GM23248 (cell line): ENCODE measurements at regions not wholly inside any gene's neighbourhood (a gene's known extent, or its start where the extent isn't known, plus 50 kb on each side); places are given as distances from the start of the nearest gene placed in this dataset.

Experiments used
- DNase-seq: peaks from one replicate; pipeline ENCODE4 v3.0.0-alpha.2; 2015
- H2AFZ ChIP-seq: fragments of 200-600 bp; sonication (generic); 2 replicates; pipeline ENCODE4 v1.6.1; 2016; ENCODE audit warnings: antibody characterized with exemption
- H3F3A ChIP-seq: fragments of 200-600 bp; sonication (generic); 2 replicates; pipeline ENCODE4 v1.6.1; 2016; ENCODE audit warnings: mild to moderate bottlenecking, antibody characterized with exemption, mixed run types; ENCODE audit not compliant: insufficient read depth
- H3K27ac ChIP-seq: fragments of 200-600 bp; sonication (generic); 2 replicates; pipeline ENCODE4 v1.5.1; 2016; ENCODE audit warnings: mild to moderate bottlenecking
- H3K27me3 ChIP-seq: fragments of 200-600 bp; sonication (generic); replicated peaks from 2 replicates; pipeline ENCODE4 v1.6.1; 2016; ENCODE audit warnings: mild to moderate bottlenecking; ENCODE audit not compliant: insufficient read depth
- H3K36me3 ChIP-seq: fragments of 200-600 bp; sonication (generic); 2 replicates; pipeline ENCODE4 v1.6.1; 2016; ENCODE audit warnings: low read depth, mild to moderate bottlenecking
- H3K4me1 ChIP-seq: fragments of 200-600 bp; sonication (generic); 2 replicates; pipeline ENCODE4 v1.6.1; 2016; ENCODE audit warnings: mild to moderate bottlenecking; ENCODE audit not compliant: insufficient read depth
- H3K4me2 ChIP-seq: fragments of 200-600 bp; sonication (generic); one replicate; pipeline ENCODE4 v1.6.1; 2016; ENCODE audit warnings: mild to moderate bottlenecking; ENCODE audit not compliant: unreplicated experiment
- H3K4me3 ChIP-seq: fragments of 200-600 bp; sonication (generic); 2 replicates; pipeline ENCODE4 v1.5.1; 2016; ENCODE audit warnings: mild to moderate bottlenecking
- H3K79me2 ChIP-seq: fragments of 200-600 bp; sonication (generic); 2 replicates; pipeline ENCODE4 v1.6.1; 2016; ENCODE audit warnings: mild to moderate bottlenecking; ENCODE audit not compliant: insufficient read depth
- H3K9ac ChIP-seq: fragments of 200-600 bp; sonication (generic); 2 replicates; pipeline ENCODE4 v1.6.1; 2016; ENCODE audit warnings: mild to moderate bottlenecking
- H3K9me2 ChIP-seq: fragments of 200-600 bp; sonication (generic); 2 replicates; pipeline ENCODE4 v1.6.1; 2016; ENCODE audit warnings: mixed run types, mild to moderate bottlenecking, moderate library complexity; ENCODE audit not compliant: insufficient read depth
- H3K9me3 ChIP-seq: fragments of 200-600 bp; sonication (generic); one replicate; pipeline ENCODE4 v1.6.1; 2017; ENCODE audit warnings: low read depth
- H4K20me1 ChIP-seq: fragments of 200-600 bp; sonication (generic); 2 replicates; pipeline ENCODE4 v1.6.0; 2016; ENCODE audit not compliant: insufficient read depth
- EZH2 ChIP-seq: fragments of 200-600 bp; sonication (generic); IDR thresholded peaks from 2 replicates; pipeline ENCODE4 v1.6.1; 2018; ENCODE audit warnings: antibody characterized with exemption, mild to moderate bottlenecking; ENCODE audit not compliant: insufficient read depth, poor library complexity, severe bottlenecking
- EZH2phosphoT487 ChIP-seq: fragments of 200-600 bp; sonication (generic); IDR thresholded peaks from 2 replicates; pipeline ENCODE4 v1.6.1; 2018; ENCODE audit warnings: antibody characterized with exemption, moderate library complexity, mild to moderate bottlenecking, low read depth; ENCODE audit not compliant: insufficient read depth
- WGBS, 2 experiments: methylation state at CpG; one replicate each; pipeline ENCODE4 v1.1.6; 2015 to 2017; ENCODE audit warnings: low lambda C conversion rate in 2 of 2, low coverage in 1 of 2; ENCODE audit errors: missing lambda C conversion rate in 2 of 2; 5-methylcytosine and 5-hydroxymethylcytosine counted together
- in situ Hi-C: fragments of 300-500 bp; cut with MboI; formaldehyde crosslinking; loops from 2 replicates; pipeline ENCODE4 v1.15.0; 2020

DNA sequence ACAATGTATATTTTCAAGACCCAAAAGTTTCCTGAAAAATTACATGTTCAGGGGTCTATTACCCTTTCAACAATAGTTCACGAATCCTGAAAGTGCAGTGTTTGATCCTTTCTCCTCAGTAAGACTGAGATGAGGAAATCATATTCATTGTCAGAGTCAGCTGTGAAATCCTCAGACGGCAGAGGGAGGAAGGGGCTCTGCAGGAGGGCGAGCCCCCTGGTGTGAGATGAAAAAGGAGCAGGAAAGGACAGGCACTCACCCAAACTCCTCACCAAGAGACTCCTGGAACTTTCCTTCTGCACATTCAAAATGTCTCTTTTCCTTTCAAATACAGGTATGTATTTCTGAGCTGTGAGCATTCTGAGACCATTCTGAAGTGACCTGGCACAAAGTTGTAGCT, 150.3 kb upstream of the HABP2 start:
- Histone ChIP-seq H3F3A (peaks cover 11% of the 10 kb centered on the region), H3K36me3 (no peaks in the 10 kb centered on the region), H3K4me2 (no peak overlapping the region), H3K4me1 (peaks cover 14% of the 10 kb centered on the region), H4K20me1 (no peaks in the 10 kb centered on the region), H2AFZ (no peak overlapping the region), H3K9ac (no peak overlapping the region), H3K27me3 (no peaks in the 10 kb centered on the region), H3K9me2 (no peaks in the 10 kb centered on the region), H3K27ac (no peak overlapping the region), H3K4me3 (no peak overlapping the region), H3K9me3 (no peaks in the 10 kb centered on the region), H3K79me2 (no peaks in the 10 kb centered on the region)
- TF ChIP-seq EZH2, result no peak
- TF ChIP-seq EZH2phosphoT487, result no peak
- in situ Hi-C loops, result no loop called here
- DNase-seq, result no peak
- 53 to 54% methylated on average over 3 of the region's 3 CpGs for WGBS, 2 experiments

DNA sequence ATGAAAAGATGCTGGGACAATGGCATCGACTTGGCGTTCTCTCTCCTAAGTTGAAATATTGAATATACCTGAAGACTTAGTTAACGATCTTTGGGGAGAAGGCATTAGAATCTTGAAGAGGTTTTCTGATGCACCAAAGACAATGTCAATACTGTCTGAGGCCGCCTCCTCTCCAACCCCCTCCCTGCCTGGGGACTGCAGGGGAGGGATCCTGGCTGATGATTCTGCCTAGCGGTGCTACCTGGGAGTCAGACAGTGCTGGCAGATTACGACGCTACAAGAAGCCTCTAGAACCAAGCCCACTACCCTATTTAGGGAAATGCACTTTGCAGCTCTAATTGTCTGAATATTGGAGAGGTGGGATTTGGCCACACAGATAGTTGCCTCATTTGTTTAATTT, 145.6 kb upstream of the HABP2 start:
- Histone ChIP-seq H3F3A (no peaks in the 10 kb centered on the region), H3K36me3 (no peaks in the 10 kb centered on the region), H3K9me2 (no peaks in the 10 kb centered on the region), H3K4me2 (no peak overlapping the region), H3K27ac (no peak overlapping the region), H4K20me1 (no peaks in the 10 kb centered on the region), H3K27me3 (no peaks in the 10 kb centered on the region; the same call in 1 of the 2 replicates), H3K9ac (no peak overlapping the region), H3K79me2 (no peaks in the 10 kb centered on the region), H3K9me3 (no peaks in the 10 kb centered on the region), H3K4me3 (no peak overlapping the region), H3K4me1 (no peaks in the 10 kb centered on the region), H2AFZ (no peak overlapping the region)
- DNase-seq, result no peak
- WGBS, 2 experiments, result 69 to 74% methylated on average over 7 of the region's 7 CpGs
- TF ChIP-seq EZH2phosphoT487, result no peak
- no peak for TF ChIP-seq EZH2
- in situ Hi-C loops, result no loop called here

DNA sequence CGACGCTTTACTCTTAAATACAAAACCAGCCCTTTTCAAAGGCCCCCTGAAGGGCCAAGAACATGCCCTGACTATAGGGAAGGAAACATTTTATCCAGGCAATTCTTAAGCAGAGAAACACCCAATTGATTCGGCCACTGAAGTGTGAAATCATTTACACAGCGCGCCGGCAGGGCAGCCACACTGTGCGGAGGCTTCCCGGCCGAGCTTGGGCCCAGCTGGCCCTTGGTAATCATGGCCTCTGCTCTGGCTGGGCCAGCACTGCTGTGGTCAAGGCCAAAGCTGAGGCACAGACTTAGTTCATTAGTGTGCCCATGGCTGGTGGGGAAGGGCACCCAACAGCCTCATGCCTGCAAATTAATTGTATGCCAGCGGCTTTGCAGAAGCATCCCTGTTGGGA, 143.7 kb upstream of the HABP2 start:
- H3K4me1 ChIP-seq, result no peaks in the 10 kb centered on the region
- H3K27me3 ChIP-seq, result no peaks in the 10 kb centered on the region; the same call in 1 of the 2 replicates
- no peak for DNase-seq
- H3F3A ChIP-seq, result no peaks in the 10 kb centered on the region
- H3K9me3 ChIP-seq, result no peaks in the 10 kb centered on the region
- H3K27ac ChIP-seq, result no peak overlapping the region
- TF ChIP-seq EZH2phosphoT487, result no peak
- no peak for TF ChIP-seq EZH2
- in situ Hi-C loops, result no loop called here
- no peak overlapping the region for H3K4me3 ChIP-seq
- H3K9ac ChIP-seq, result no peak overlapping the region
- H2AFZ ChIP-seq, result no peak overlapping the region
- H4K20me1 ChIP-seq, result no peaks in the 10 kb centered on the region
- WGBS, 2 experiments, result 86 to 89% methylated on average over 10 of the region's 10 CpGs
- H3K79me2 ChIP-seq, result no peaks in the 10 kb centered on the region
- H3K9me2 ChIP-seq, result no peaks in the 10 kb centered on the region
- no peak overlapping the region for H3K4me2 ChIP-seq
- H3K36me3 ChIP-seq, result no peaks in the 10 kb centered on the region

DNA sequence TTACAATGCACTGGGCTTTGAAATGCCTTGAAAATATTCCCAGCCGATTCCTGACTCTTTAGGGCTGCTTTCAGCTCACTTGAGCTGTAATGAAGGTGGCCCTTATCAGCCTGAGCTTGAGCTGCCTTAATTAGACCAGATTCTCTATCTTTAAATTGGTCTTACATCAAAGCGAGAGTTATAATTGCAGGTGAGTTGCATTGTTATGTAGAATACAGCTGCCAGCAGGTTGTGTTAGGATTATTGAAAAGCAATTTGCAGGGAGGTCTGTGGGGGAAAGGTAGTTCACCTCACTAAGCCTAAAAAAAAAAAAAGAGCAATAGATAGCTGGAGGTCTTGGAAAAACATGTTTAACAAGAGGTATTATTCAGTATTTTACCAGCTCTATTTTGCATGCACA, 142.2 kb upstream of the HABP2 start:
- no peak overlapping the region for H3K9ac ChIP-seq
- H2AFZ ChIP-seq, result no peak overlapping the region
- H3K27ac ChIP-seq, result no peak overlapping the region
- no peaks in the 10 kb centered on the region for H3K36me3 ChIP-seq
- WGBS, 2 experiments, result 63 to 76% methylated on average over 2 of the region's 2 CpGs
- H3K4me3 ChIP-seq, result no peak overlapping the region
- peaks cover 10% of the 10 kb centered on the region; the same call in 1 of the 2 replicates for H3K4me1 ChIP-seq
- H3K79me2 ChIP-seq, result no peaks in the 10 kb centered on the region
- no peaks in the 10 kb centered on the region for H3K9me2 ChIP-seq
- H3K9me3 ChIP-seq, result no peaks in the 10 kb centered on the region
- no peak for DNase-seq
- H3F3A ChIP-seq, result 0 out of 2 replicates have a peak, but pooled peaks cover 6% of the 10 kb centered on the region
- no peaks in the 10 kb centered on the region; the same call in 1 of the 2 replicates for H3K27me3 ChIP-seq
- TF ChIP-seq EZH2phosphoT487 (no peak), EZH2 (no peak)
- H3K4me2 ChIP-seq, result no peak overlapping the region
- in situ Hi-C loops, result no loop called here
- H4K20me1 ChIP-seq, result no peaks in the 10 kb centered on the region

DNA sequence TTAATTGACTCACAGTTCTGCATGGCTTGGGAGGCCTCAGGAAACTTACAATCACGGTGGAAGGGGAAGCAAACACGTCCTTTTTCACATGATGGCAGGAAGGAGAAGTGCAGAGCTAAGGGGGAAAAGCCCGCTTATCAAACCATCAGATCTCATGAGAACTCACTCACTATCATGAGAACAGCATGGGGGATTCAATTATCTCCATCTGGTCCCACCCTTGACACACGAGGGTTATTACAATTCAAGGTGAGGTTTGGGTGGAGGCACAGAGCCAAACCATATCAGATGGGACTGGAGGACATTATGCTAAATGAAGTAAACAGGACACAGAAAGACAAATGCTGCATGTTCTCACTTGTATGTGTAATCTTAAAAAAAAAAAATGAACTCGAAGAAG, 141.4 kb upstream of the HABP2 start:
- H3K27ac ChIP-seq, result no peak overlapping the region
- H3K4me1 ChIP-seq, result peaks cover 12% of the 10 kb centered on the region; the same call in 1 of the 2 replicates
- no peaks in the 10 kb centered on the region for H3K36me3 ChIP-seq
- H2AFZ ChIP-seq, result no peak overlapping the region
- no peak overlapping the region for H3K9ac ChIP-seq
- WGBS, 2 experiments, result 53 to 56% methylated on average over 5 of the region's 5 CpGs
- H3F3A ChIP-seq, result 0 out of 2 replicates have a peak, but pooled peaks cover 8% of the 10 kb centered on the region
- no peak overlapping the region for H3K4me2 ChIP-seq
- TF ChIP-seq EZH2, result no peak
- TF ChIP-seq EZH2phosphoT487, result no peak
- no peaks in the 10 kb centered on the region for H3K79me2 ChIP-seq
- H3K27me3 ChIP-seq, result no peaks in the 10 kb centered on the region; the same call in 1 of the 2 replicates
- in situ Hi-C loops, result no loop called here
- DNase-seq, result no peak
- no peaks in the 10 kb centered on the region for H4K20me1 ChIP-seq
- no peaks in the 10 kb centered on the region for H3K9me2 ChIP-seq
- H3K4me3 ChIP-seq, result no peak overlapping the region
- H3K9me3 ChIP-seq, result no peaks in the 10 kb centered on the region
